Muscle of leg (tissue), 3 donors: ENCODE measurements at regions not wholly inside any gene's neighbourhood (a gene's known extent, or its start where the extent isn't known, plus 50 kb on each side); places are given as distances from the start of the nearest gene placed in this dataset.
"Not testable (repeated sequence)": the region's sequence is repeated elsewhere in the genome, so short reads cannot be mapped to it uniquely, and the experiment has no call there.

Experiments
- DNase-seq: peaks from one replicate; pipeline ENCODE4 v3.0.0; 2013
- H3K27ac ChIP-seq: one replicate; pipeline ENCODE4 v1.5.1; 2013; ENCODE audit warnings: mild to moderate bottlenecking, low read length, control low read depth
- H3K27me3 ChIP-seq: one replicate; pipeline ENCODE4 v1.6.1; 2013; ENCODE audit warnings: low read length; ENCODE audit not compliant: control insufficient read depth, insufficient read depth
- H3K36me3 ChIP-seq: one replicate; pipeline ENCODE4 v1.6.1; 2013; ENCODE audit warnings: low read length; ENCODE audit not compliant: control insufficient read depth, insufficient read depth
- H3K4me1 ChIP-seq: one replicate; pipeline ENCODE4 v1.6.1; 2013; ENCODE audit warnings: low read length; ENCODE audit not compliant: control insufficient read depth, insufficient read depth
- H3K4me3 ChIP-seq: one replicate; pipeline ENCODE4 v1.5.1; 2013; ENCODE audit warnings: low read length, control low read depth
- H3K9me3 ChIP-seq: replicated peaks from 2 replicates; pipeline ENCODE4 v1.6.1; 2013; ENCODE audit warnings: low read depth, low read length; ENCODE audit not compliant: control insufficient read depth
- WGBS: methylation state at CpG from one replicate; pipeline ENCODE4 v1.1.5; 2013; ENCODE audit warnings: missing lambda C conversion rate; ENCODE audit not compliant: insufficient coverage; 5-methylcytosine and 5-hydroxymethylcytosine counted together

DNA sequence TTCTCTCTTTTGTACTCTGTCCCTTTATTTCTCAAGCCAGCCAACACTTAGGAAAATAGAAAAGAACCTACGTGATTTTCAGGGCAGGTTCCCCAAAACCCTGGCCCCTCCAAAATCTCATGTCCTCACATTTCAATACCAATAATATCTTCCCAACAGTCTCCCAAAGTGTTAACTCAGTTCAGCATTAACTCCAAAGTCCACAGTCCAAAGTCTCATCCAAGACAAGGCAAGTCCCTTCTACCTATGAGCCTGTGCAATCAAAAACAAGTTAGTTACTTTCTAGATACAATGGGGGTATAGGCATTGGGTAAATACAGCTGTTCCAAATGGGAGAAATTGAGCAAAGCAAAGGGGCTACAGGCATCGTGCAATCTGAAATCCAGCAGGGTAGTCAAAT, 64.9 kb upstream of the ANO5 start:
- H3K36me3 ChIP-seq = not testable (repeated sequence)
- H3K9me3 ChIP-seq = peaks cover 27% of the 10 kb centered on the region
- 63% methylated on average over 1 of the region's 2 CpGs for WGBS

DNA sequence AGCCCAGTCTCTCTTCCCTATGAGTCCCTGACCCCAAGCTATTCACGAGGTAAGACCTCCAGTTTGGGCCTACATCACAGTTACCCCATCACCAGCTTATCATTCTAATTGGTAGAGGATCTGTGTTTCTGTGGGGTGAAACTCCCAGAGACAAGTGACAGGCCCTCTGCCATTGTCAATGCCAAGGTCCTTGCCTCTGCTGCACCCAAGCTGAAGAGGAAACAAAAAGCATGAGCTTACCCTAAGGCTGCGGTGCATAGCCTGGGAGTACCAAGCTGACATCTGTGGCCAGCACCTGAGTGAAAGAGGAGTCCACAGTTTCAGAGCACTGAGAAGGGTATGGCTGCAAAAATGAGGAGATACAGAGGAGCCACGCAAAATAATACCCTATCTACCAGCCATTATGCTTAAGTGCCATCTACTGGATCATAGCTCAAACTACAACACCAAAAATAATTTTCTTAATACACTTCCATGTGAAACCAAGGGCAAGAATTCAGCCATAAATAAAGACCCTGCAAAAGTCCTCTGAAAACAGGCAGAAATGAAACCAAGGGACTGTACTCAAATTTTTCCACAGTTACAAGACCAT, 62.3 kb upstream of the ANO5 start:
- peaks cover 16% of the 10 kb centered on the region for H3K9me3 ChIP-seq
- no peaks in the 10 kb centered on the region for H3K27me3 ChIP-seq
- DNase-seq = peak; percentile 28
- H3K27ac ChIP-seq = no peak overlapping the region
- no peak overlapping the region for H3K4me3 ChIP-seq
- H3K4me1 ChIP-seq = peaks cover 8% of the 10 kb centered on the region
- 60% methylated on average over 1 of the region's 3 CpGs for WGBS
- H3K36me3 ChIP-seq = no peaks in the 10 kb centered on the region

More for the DNA sequence above, 64.9 kb upstream of the ANO5 start:
- H3K27ac ChIP-seq, H3K4me3 ChIP-seq, H3K4me1 ChIP-seq, H3K27me3 ChIP-seq, DNase-seq: not testable (repeated sequence)

GRCh38 chr11:22133776-22134175, 59.1 kb upstream of the ANO5 start:
- no peak for DNase-seq

DNA sequence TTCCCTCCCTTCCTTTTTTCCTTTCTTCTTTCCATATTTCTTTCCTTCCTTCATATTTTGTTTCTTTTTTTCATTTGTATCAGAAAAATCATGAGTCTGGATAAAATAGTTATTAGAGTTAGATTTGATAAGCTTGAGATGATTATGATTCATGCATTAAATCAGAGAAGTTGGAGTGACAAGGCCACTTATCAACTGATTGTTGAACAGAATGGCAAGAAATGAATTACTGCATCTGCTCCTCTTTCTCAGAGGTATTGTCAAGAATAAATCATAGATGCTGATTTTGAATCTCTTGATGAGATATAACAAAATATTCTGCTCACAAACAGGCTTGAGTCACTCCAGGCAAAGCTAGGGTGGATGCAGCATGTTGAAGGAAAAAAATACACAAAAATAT, 54.6 kb upstream of the ANO5 start:
- no peaks in the 10 kb centered on the region for H3K36me3 ChIP-seq
- no peak overlapping the region for H3K4me3 ChIP-seq
- DNase-seq = no peak

More at GRCh38 chr11:22133776-22134175, 59.1 kb upstream of the ANO5 start:
- H3K27ac ChIP-seq = no peak overlapping the region
- H3K4me1 ChIP-seq = peaks cover 8% of the 10 kb centered on the region
- H3K9me3 ChIP-seq = peaks cover 4% of the 10 kb centered on the region
- H3K4me3 ChIP-seq = no peak overlapping the region
- H3K36me3 ChIP-seq = no peaks in the 10 kb centered on the region
- no peaks in the 10 kb centered on the region for H3K27me3 ChIP-seq

More for the DNA sequence above, 54.6 kb upstream of the ANO5 start:
- Histone ChIP-seq H3K9me3 (no peaks in the 10 kb centered on the region), H3K27me3 (no peaks in the 10 kb centered on the region), H3K4me1 (no peaks in the 10 kb centered on the region), H3K27ac (no peak overlapping the region)
